SK-N-SH (cell line): ENCODE measurements at regions not wholly inside any gene's neighbourhood (a gene's known extent, or its start where the extent isn't known, plus 50 kb on each side); places are given as distances from the start of the nearest gene placed in this dataset.

Source experiments
- CHD2 ChIP-seq: fragments of 150-350 bp; IDR thresholded peaks from 2 replicates; pipeline ENCODE4 v1.6.1; 2018; ENCODE audit warnings: low read length; ENCODE audit not compliant: partially characterized antibody
- GABPA ChIP-seq: IDR thresholded peaks from 2 replicates; pipeline ENCODE4 v1.4.0; 2012; ENCODE audit warnings: low read depth, mild to moderate bottlenecking
- POLR2AphosphoS5 ChIP-seq: IDR thresholded peaks from 2 replicates; pipeline ENCODE4 v1.6.1; 2012; ENCODE audit warnings: low read depth, low read length
- TF ChIP-seq, protein P1 (sequence below): fragments of 150-350 bp; IDR thresholded peaks from 2 replicates; pipeline ENCODE4 v1.6.1; 2017; ENCODE audit warnings: antibody characterized with exemption, low read length, low read depth, borderline replicate concordance
- TF ChIP-seq, protein P2 (sequence below): IDR thresholded peaks from 2 replicates; pipeline ENCODE4 v1.4.0; 2012; ENCODE audit warnings: low read depth, borderline replicate concordance
- TF ChIP-seq, protein P3 (sequence below): fragments of 200-600 bp; sonication (generic); IDR thresholded peaks from 2 replicates; pipeline ENCODE4 v1.6.1; 2017; ENCODE audit warnings: antibody characterized with exemption, mild to moderate bottlenecking, moderate library complexity

GRCh38 chr5:173691931-173692330 is 75.5 kb upstream of the BOD1 start:
- TF ChIP-seq, protein P1, sequence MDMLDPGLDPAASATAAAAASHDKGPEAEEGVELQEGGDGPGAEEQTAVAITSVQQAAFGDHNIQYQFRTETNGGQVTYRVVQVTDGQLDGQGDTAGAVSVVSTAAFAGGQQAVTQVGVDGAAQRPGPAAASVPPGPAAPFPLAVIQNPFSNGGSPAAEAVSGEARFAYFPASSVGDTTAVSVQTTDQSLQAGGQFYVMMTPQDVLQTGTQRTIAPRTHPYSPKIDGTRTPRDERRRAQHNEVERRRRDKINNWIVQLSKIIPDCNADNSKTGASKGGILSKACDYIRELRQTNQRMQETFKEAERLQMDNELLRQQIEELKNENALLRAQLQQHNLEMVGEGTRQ = no peak
- TF ChIP-seq, protein P2, sequence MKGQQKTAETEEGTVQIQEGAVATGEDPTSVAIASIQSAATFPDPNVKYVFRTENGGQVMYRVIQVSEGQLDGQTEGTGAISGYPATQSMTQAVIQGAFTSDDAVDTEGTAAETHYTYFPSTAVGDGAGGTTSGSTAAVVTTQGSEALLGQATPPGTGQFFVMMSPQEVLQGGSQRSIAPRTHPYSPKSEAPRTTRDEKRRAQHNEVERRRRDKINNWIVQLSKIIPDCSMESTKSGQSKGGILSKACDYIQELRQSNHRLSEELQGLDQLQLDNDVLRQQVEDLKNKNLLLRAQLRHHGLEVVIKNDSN = no peak
- TF ChIP-seq, protein P3, sequence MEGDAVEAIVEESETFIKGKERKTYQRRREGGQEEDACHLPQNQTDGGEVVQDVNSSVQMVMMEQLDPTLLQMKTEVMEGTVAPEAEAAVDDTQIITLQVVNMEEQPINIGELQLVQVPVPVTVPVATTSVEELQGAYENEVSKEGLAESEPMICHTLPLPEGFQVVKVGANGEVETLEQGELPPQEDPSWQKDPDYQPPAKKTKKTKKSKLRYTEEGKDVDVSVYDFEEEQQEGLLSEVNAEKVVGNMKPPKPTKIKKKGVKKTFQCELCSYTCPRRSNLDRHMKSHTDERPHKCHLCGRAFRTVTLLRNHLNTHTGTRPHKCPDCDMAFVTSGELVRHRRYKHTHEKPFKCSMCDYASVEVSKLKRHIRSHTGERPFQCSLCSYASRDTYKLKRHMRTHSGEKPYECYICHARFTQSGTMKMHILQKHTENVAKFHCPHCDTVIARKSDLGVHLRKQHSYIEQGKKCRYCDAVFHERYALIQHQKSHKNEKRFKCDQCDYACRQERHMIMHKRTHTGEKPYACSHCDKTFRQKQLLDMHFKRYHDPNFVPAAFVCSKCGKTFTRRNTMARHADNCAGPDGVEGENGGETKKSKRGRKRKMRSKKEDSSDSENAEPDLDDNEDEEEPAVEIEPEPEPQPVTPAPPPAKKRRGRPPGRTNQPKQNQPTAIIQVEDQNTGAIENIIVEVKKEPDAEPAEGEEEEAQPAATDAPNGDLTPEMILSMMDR = no peak
- no peak for TF ChIP-seq POLR2AphosphoS5
- no peak for TF ChIP-seq GABPA
- no peak for TF ChIP-seq CHD2
